OCI-LY7 (cell line): ENCODE measurements at regions not wholly inside any gene's neighbourhood (a gene's known extent, or its start where the extent isn't known, plus 50 kb on each side); places are given as distances from the start of the nearest gene placed in this dataset.

Experiments used
- EZH2phosphoT487 ChIP-seq: fragments of 200-600 bp; sonication (generic); IDR thresholded peaks from 2 replicates; pipeline ENCODE4 v1.6.1; 2018; ENCODE audit warnings: low read depth, borderline replicate concordance, mild to moderate bottlenecking, mixed run types, antibody characterized with exemption, low read length, moderate library complexity, mixed read lengths
- TF ChIP-seq, protein P1 (sequence below): fragments of 200-600 bp; sonication (generic); conservative IDR thresholded peaks from 2 replicates; pipeline ENCODE4 v1.5.1; 2014; ENCODE audit warnings: mild to moderate bottlenecking, antibody characterized with exemption, low read length, moderate library complexity, mixed read lengths

DNA sequence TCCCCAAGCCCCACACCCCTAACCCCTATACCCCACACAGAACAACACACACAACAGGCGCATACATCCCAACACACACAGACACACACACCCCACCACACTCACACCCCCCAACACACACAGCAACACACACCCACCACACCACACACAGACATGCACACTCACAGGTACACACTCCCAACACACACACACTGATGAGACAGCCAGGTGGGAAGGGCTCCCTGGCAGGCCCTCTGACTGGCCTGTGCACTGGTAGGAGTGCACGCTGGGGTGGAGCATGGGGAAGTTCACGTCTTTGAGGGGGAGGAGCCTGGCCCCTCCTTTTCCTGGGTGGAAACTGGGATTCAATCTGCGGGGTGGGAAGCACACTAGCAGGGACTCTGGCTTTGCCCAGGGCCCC is 116.7 kb downstream of the RHOU start:
- TF ChIP-seq, protein P1, sequence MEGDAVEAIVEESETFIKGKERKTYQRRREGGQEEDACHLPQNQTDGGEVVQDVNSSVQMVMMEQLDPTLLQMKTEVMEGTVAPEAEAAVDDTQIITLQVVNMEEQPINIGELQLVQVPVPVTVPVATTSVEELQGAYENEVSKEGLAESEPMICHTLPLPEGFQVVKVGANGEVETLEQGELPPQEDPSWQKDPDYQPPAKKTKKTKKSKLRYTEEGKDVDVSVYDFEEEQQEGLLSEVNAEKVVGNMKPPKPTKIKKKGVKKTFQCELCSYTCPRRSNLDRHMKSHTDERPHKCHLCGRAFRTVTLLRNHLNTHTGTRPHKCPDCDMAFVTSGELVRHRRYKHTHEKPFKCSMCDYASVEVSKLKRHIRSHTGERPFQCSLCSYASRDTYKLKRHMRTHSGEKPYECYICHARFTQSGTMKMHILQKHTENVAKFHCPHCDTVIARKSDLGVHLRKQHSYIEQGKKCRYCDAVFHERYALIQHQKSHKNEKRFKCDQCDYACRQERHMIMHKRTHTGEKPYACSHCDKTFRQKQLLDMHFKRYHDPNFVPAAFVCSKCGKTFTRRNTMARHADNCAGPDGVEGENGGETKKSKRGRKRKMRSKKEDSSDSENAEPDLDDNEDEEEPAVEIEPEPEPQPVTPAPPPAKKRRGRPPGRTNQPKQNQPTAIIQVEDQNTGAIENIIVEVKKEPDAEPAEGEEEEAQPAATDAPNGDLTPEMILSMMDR, result no peak
- TF ChIP-seq EZH2phosphoT487, result no peak
